IMR-90 (cell line): ENCODE measurements at regions not wholly inside any gene's neighbourhood (a gene's known extent, or its start where the extent isn't known, plus 50 kb on each side); places are given as distances from the start of the nearest gene placed in this dataset.

Experiments
- ATAC-seq: fragments of 200-7000 bp; cut with Tn5 transposase; 2 replicates; pipeline ENCODE4 v1.9.1; 2020; ENCODE audit warnings: low read depth, mild to moderate bottlenecking, moderate library complexity
- BruUV-seq: library from RNA; stranded (reverse); fragments of 400-500 nt; replicated peaks from 2 replicates; lab custom pipeline; 2021; lab: Mats Ljungman, UMichigan
- CTCF ChIA-PET: fragments of 300-600 bp; formaldehyde crosslinking; extraction: SDS; loops from one replicate; lab custom pipeline; 2021; ENCODE audit warnings: antibody characterized with exemption; lab: Yijun Ruan, JAX
- POLR2A ChIA-PET: fragments of 300-600 bp; sonication (Branson Sonifier 250); formaldehyde crosslinking; loops from one replicate; lab custom pipeline; 2022; ENCODE audit warnings: antibody characterized with exemption; ENCODE audit not compliant: unreplicated experiment; lab: Charles Lee
- DNase-seq: peaks from one replicate; pipeline ENCODE4 v3.0.0; 2013
- H2AFZ ChIP-seq: replicated peaks from 2 replicates; pipeline ENCODE3; 2013; ENCODE audit warnings: low read length, mild to moderate bottlenecking; ENCODE audit not compliant: poor library complexity
- H2AK5ac ChIP-seq: 2 replicates; pipeline ENCODE4 v1.6.1; 2013; ENCODE audit warnings: low read depth, low read length, inconsistent platforms
- H2AK9ac ChIP-seq: replicated peaks from 2 replicates; pipeline ENCODE3; 2013; ENCODE audit warnings: mild to moderate bottlenecking, low read depth, low read length, moderate library complexity; ENCODE audit not compliant: poor library complexity
- H2BK120ac ChIP-seq: 2 replicates; pipeline ENCODE4 v1.6.1; 2013; ENCODE audit warnings: low read depth, low read length, inconsistent platforms
- H2BK15ac ChIP-seq: 3 replicates; pipeline ENCODE4 v1.6.1; 2013; ENCODE audit warnings: low read depth, low read length, inconsistent platforms
- H2BK20ac ChIP-seq: 2 replicates; pipeline ENCODE4 v1.6.1; 2013; ENCODE audit warnings: low read depth, mild to moderate bottlenecking, inconsistent platforms, low read length, moderate library complexity
- H2BK5ac ChIP-seq: 2 replicates; pipeline ENCODE4 v1.6.1; 2013; ENCODE audit warnings: mild to moderate bottlenecking, low read depth, low read length, inconsistent platforms; ENCODE audit not compliant: poor library complexity, severe bottlenecking
- H3K14ac ChIP-seq: replicated peaks from 2 replicates; pipeline ENCODE4 v1.6.1; 2013; ENCODE audit warnings: low read depth, low read length, inconsistent platforms
- H3K18ac ChIP-seq: 2 replicates; pipeline ENCODE4 v1.6.1; 2013; ENCODE audit warnings: low read depth, low read length, control low read depth
- H3K23ac ChIP-seq: 2 replicates; pipeline ENCODE4 v1.6.1; 2013; ENCODE audit warnings: low read depth, low read length, inconsistent platforms
- H3K27ac ChIP-seq: 2 replicates; pipeline ENCODE4 v1.5.1; 2013; ENCODE audit warnings: mild to moderate bottlenecking, control low read depth, low read length; ENCODE audit not compliant: insufficient read depth
- H3K27me3 ChIP-seq: 2 replicates; pipeline ENCODE4 v1.6.1; 2013; ENCODE audit warnings: low read length; ENCODE audit not compliant: control insufficient read depth, insufficient read depth
- H3K36me3 ChIP-seq: 2 replicates; pipeline ENCODE4 v1.6.1; 2013; ENCODE audit warnings: low read length, mixed read lengths; ENCODE audit not compliant: control insufficient read depth, insufficient read depth
- H3K4ac ChIP-seq: 2 replicates; pipeline ENCODE4 v1.6.1; 2013; ENCODE audit warnings: low read depth, low read length, inconsistent platforms
- H3K4me1 ChIP-seq: 2 replicates; pipeline ENCODE4 v1.6.1; 2013; ENCODE audit warnings: low read length, mixed read lengths; ENCODE audit not compliant: control insufficient read depth, insufficient read depth
- H3K4me2 ChIP-seq: 2 replicates; pipeline ENCODE4 v1.6.1; 2013; ENCODE audit warnings: low read depth, mild to moderate bottlenecking, control low read depth, low read length, moderate library complexity
- H3K4me3 ChIP-seq: 2 replicates; pipeline ENCODE4 v1.5.1; 2013; ENCODE audit warnings: low read depth, mild to moderate bottlenecking, control low read depth, low read length, moderate library complexity; ENCODE audit not compliant: insufficient read depth
- H3K56ac ChIP-seq: 2 replicates; pipeline ENCODE4 v1.6.1; 2013; ENCODE audit warnings: low read length, inconsistent platforms; ENCODE audit not compliant: insufficient read depth; ENCODE audit errors: extremely low read depth
- H3K79me1 ChIP-seq, 2 experiments: 2 replicates each; pipeline ENCODE4 v1.6.1; 2013; ENCODE audit warnings: low read length in 2 of 2, inconsistent platforms in 1 of 2, low read depth in 1 of 2
- H3K9ac ChIP-seq: 2 replicates; pipeline ENCODE4 v1.6.1; 2013; ENCODE audit warnings: low read depth, low read length, control low read depth
- H3K9me1 ChIP-seq: 2 replicates; pipeline ENCODE4 v1.6.1; 2013; ENCODE audit warnings: low read length, inconsistent platforms; ENCODE audit not compliant: insufficient read depth
- H3K9me3 ChIP-seq: 2 replicates; pipeline ENCODE4 v1.6.1; 2013; ENCODE audit warnings: low read length; ENCODE audit not compliant: control insufficient read depth, insufficient read depth
- H4K20me1 ChIP-seq: 2 replicates; pipeline ENCODE4 v1.6.1; 2013; ENCODE audit warnings: low read length, inconsistent platforms; ENCODE audit not compliant: insufficient read depth
- H4K5ac ChIP-seq: 2 replicates; pipeline ENCODE4 v1.6.1; 2013; ENCODE audit warnings: mild to moderate bottlenecking, low read depth, low read length, control low read depth
- H4K8ac ChIP-seq, 2 experiments: 2 replicates each; pipeline ENCODE4 v1.6.1; 2013; ENCODE audit warnings: low read depth in 2 of 2, low read length in 2 of 2, control low read depth in 1 of 2, inconsistent platforms in 1 of 2
- H4K91ac ChIP-seq: 2 replicates; pipeline ENCODE4 v1.6.1; 2013; ENCODE audit warnings: low read depth, low read length, inconsistent platforms; ENCODE audit not compliant: insufficient read depth
- BHLHE40 ChIP-seq: fragments of 150-350 bp; IDR thresholded peaks from 2 replicates; pipeline ENCODE4 v1.6.1; 2016; ENCODE audit warnings: mild to moderate bottlenecking, low read depth, low read length
- CEBPB ChIP-seq: IDR thresholded peaks from 2 replicates; pipeline ENCODE4 v1.6.1; 2012; ENCODE audit warnings: low read depth, low read length, improper control_type of control experiment
- ELK1 ChIP-seq: fragments of 150-350 bp; IDR thresholded peaks from 2 replicates; pipeline ENCODE4 v1.6.1; 2016; ENCODE audit warnings: low read depth, mild to moderate bottlenecking, low read length, moderate library complexity, borderline replicate concordance
- MAFK ChIP-seq: IDR thresholded peaks from 2 replicates; pipeline ENCODE4 v1.6.1; 2012; ENCODE audit warnings: low read depth, low read length, improper control_type of control experiment
- MXI1 ChIP-seq: IDR thresholded peaks from 2 replicates; pipeline ENCODE4 v1.6.1; 2012; ENCODE audit warnings: low read depth, mild to moderate bottlenecking, low read length, moderate library complexity, borderline replicate concordance
- POLR2A ChIP-seq: IDR thresholded peaks from 2 replicates; pipeline ENCODE4 v1.6.1; 2012; ENCODE audit warnings: mild to moderate bottlenecking, low read depth, low read length
- RAD21 ChIP-seq: IDR thresholded peaks from 2 replicates; pipeline ENCODE4 v1.6.1; 2012; ENCODE audit warnings: low read length, improper control_type of control experiment
- SMC3 ChIP-seq: fragments of 150-350 bp; IDR thresholded peaks from 2 replicates; pipeline ENCODE4 v1.6.1; 2016; ENCODE audit warnings: low read depth, mild to moderate bottlenecking, antibody characterized with exemption, low read length, moderate library complexity
- USF2 ChIP-seq: fragments of 150-350 bp; IDR thresholded peaks from 2 replicates; pipeline ENCODE4 v1.6.1; 2017; ENCODE audit warnings: mild to moderate bottlenecking, antibody characterized with exemption, low read length, low read depth
- WGBS, 2 experiments: methylation state at CpG; one replicate each; pipeline versions ENCODE4 v1.1.5 to v1.1.7; 2013; ENCODE audit warnings: missing lambda C conversion rate in 2 of 2; ENCODE audit not compliant: insufficient read length in 1 of 2; ENCODE audit errors: extremely low coverage in 2 of 2; 5-methylcytosine and 5-hydroxymethylcytosine counted together
- dilution Hi-C: fragments of 300-500 bp; cut with HindIII; formaldehyde crosslinking; loops from one replicate; pipeline ENCODE4 v1.14.3; 2018; ENCODE audit warnings: low sequenced_read_pairs; ENCODE audit not compliant: unreplicated experiment
- in situ Hi-C: fragments of 300-500 bp; cut with MboI; formaldehyde crosslinking; loops from 3 replicates; pipeline ENCODE4 v1.14.3; 2019; ENCODE audit warnings: low sequenced_read_pairs, inconsistent platforms, mixed read lengths
- intact Hi-C: fragments of 100-400 bp; cut with micrococcal nuclease; formaldehyde crosslinking; loops from 2 replicates; pipeline ENCODE4 v1.10.0; 2022
- TF ChIP-seq, protein P1 (sequence below): conservative IDR thresholded peaks from 2 replicates; pipeline ENCODE4 v1.5.1; 2012; ENCODE audit warnings: mild to moderate bottlenecking, low read depth, low read length, improper control_type of control experiment

GRCh38 chr5:31135542-31135941, 57.9 kb upstream of the CDH6 start:
- H3K18ac ChIP-seq = no peak overlapping the region
- H3K4me2 ChIP-seq = no peak overlapping the region
- no peaks in the 10 kb centered on the region for H3K36me3 ChIP-seq
- H3K9me3 ChIP-seq = no peaks in the 10 kb centered on the region
- WGBS, 2 experiments = no CpG with 5 or more reads among the region's 5 CpGs
- H2BK20ac ChIP-seq = no peak overlapping the region
- no peaks in the 10 kb centered on the region for H3K9me1 ChIP-seq
- H2BK120ac ChIP-seq = no peak overlapping the region; the same call in 1 of the 2 replicates
- H3K4me3 ChIP-seq = no peak overlapping the region
- intact Hi-C loops (no loop called here), dilution Hi-C loops (no loop called here), in situ Hi-C loops (no loop called here)
- H3K23ac ChIP-seq = no peak overlapping the region
- ChIA-PET POLR2A (no interaction called here), CTCF (no interaction called here)
- DNase-seq (no peak), ATAC-seq (no peak)
- H2BK5ac ChIP-seq = no peak overlapping the region
- H4K20me1 ChIP-seq = no peaks in the 10 kb centered on the region
- no peak overlapping the region for H2AFZ ChIP-seq
- no peak overlapping the region for H3K27ac ChIP-seq
- H4K8ac ChIP-seq = no peak overlapping the region
- no peak overlapping the region for H2AK9ac ChIP-seq
- H3K79me1 ChIP-seq = no peaks in the 10 kb centered on the region
- H4K91ac ChIP-seq = no peak overlapping the region
- H2BK15ac ChIP-seq = no peak overlapping the region
- H3K9ac ChIP-seq = no peak overlapping the region
- no peak overlapping the region for H3K4ac ChIP-seq
- peaks cover 2% of the 10 kb centered on the region; the same call in 1 of the 2 replicates for H3K4me1 ChIP-seq
- H2AK5ac ChIP-seq = no peak overlapping the region
- H3K14ac ChIP-seq = no peak overlapping the region; the same call in 1 of the 2 replicates
- TF ChIP-seq RAD21 (no peak), MXI1 (no peak), MAFK (no peak), ELK1 (no peak), BHLHE40 (no peak), SMC3 (no peak), POLR2A (no peak), USF2 (no peak), CEBPB (no peak)
- TF ChIP-seq, protein P1, sequence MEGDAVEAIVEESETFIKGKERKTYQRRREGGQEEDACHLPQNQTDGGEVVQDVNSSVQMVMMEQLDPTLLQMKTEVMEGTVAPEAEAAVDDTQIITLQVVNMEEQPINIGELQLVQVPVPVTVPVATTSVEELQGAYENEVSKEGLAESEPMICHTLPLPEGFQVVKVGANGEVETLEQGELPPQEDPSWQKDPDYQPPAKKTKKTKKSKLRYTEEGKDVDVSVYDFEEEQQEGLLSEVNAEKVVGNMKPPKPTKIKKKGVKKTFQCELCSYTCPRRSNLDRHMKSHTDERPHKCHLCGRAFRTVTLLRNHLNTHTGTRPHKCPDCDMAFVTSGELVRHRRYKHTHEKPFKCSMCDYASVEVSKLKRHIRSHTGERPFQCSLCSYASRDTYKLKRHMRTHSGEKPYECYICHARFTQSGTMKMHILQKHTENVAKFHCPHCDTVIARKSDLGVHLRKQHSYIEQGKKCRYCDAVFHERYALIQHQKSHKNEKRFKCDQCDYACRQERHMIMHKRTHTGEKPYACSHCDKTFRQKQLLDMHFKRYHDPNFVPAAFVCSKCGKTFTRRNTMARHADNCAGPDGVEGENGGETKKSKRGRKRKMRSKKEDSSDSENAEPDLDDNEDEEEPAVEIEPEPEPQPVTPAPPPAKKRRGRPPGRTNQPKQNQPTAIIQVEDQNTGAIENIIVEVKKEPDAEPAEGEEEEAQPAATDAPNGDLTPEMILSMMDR = no peak
- no peaks in the 10 kb centered on the region for H3K27me3 ChIP-seq
- H3K56ac ChIP-seq = no peak overlapping the region
- H4K5ac ChIP-seq = no peak overlapping the region
- no TSS peak for BruUV-seq
